ENCODE measurements at regions not wholly inside any gene's neighbourhood (a gene's known extent, or its start where the extent isn't known, plus 50 kb on each side); places are given as distances from the start of the nearest gene placed in this dataset.
"Not testable (repeated sequence)": the region's sequence is repeated elsewhere in the genome, so short reads cannot be mapped to it uniquely, and the experiment has no call there.

GRCh38 chr18:10133516-10133915, 219.7 kb downstream of the VAPA start:
- H3K27me3 ChIP-seq = no peaks in the 10 kb centered on the region
- no peaks in the 10 kb centered on the region for H3K36me3 ChIP-seq
- TF ChIP-seq CTCF (IDR thresholded peaks at IDR 0.05) = no peak
- no peak for DNase-seq (ENCODE audit: low spot score in 2 of 2)
- intact Hi-C loops (cut with DNase I) = loop anchor here (5.0 kb wide), 1 partner anchor 81 kb away; no protein-coding TSS in a partner anchor
- H3K9me3 ChIP-seq = no peaks in the 10 kb centered on the region
- no peak overlapping the region for H3K27ac ChIP-seq
- H3K4me1 ChIP-seq = peaks cover 6 to 9% of the 10 kb centered on the region in 2 donors
- no peak overlapping the region for H3K4me3 ChIP-seq

- no peaks in the 10 kb centered on the region for H3K9me3 ChIP-seq
- TF ChIP-seq CTCF (IDR thresholded peaks at IDR 0.05) = no peak
- no peaks in the 10 kb centered on the region for H3K27me3 ChIP-seq
- H3K36me3 ChIP-seq = no peaks in the 10 kb centered on the region
- no peak for DNase-seq (ENCODE audit: low spot score in 2 of 2)
- intact Hi-C loops (cut with DNase I) = loop anchor here (5.0 kb wide), 1 partner anchor 82 kb away; no protein-coding TSS in a partner anchor
- H3K4me1 ChIP-seq = peaks cover 6 to 9% of the 10 kb centered on the region in 2 donors
- no peak overlapping the region for H3K4me3 ChIP-seq
- no peak overlapping the region for H3K27ac ChIP-seq
Observed at GRCh38 chr18:10134204-10134603, 220.4 kb downstream of the VAPA start.

- H3K27me3 ChIP-seq; H3K4me3 ChIP-seq; H3K36me3 ChIP-seq; DNase-seq (ENCODE audit: low spot score in 2 of 2); H3K9me3 ChIP-seq; H3K4me1 ChIP-seq; H3K27ac ChIP-seq: not testable (repeated sequence)
- intact Hi-C loops (cut with DNase I) = loop anchor here (5.0 kb wide), 1 partner anchor 82 kb away; no protein-coding TSS in a partner anchor
Observed at GRCh38 chr18:10134749-10135148, 220.9 kb downstream of the VAPA start.

GRCh38 chr18:10135302-10135926, 221.6 kb downstream of the VAPA start:
- TF ChIP-seq CTCF (IDR thresholded peaks at IDR 0.05) = no peak
- DNase-seq (ENCODE audit: low spot score in 2 of 2) = no peak
- intact Hi-C loops (cut with DNase I) = no loop called here
- no peaks in the 10 kb centered on the region for H3K27me3 ChIP-seq
- peaks cover 6 to 9% of the 10 kb centered on the region in 2 donors for H3K4me1 ChIP-seq
- H3K36me3 ChIP-seq = no peaks in the 10 kb centered on the region
- no peaks in the 10 kb centered on the region for H3K9me3 ChIP-seq
- H3K4me3 ChIP-seq = no peak overlapping the region
- H3K27ac ChIP-seq = no peak overlapping the region

- Histone ChIP-seq H3K27ac (no peak overlapping the region), H3K4me1 (peaks cover 6 to 14% of the 10 kb centered on the region in 2 donors), H3K27me3 (no peaks in the 10 kb centered on the region), H3K9me3 (no peaks in the 10 kb centered on the region), H3K36me3 (no peaks in the 10 kb centered on the region), H3K4me3 (no peak overlapping the region)
- no peak for DNase-seq (ENCODE audit: low spot score in 2 of 2)
- intact Hi-C loops (cut with DNase I) = no loop called here
- TF ChIP-seq CTCF (IDR thresholded peaks at IDR 0.05) = no peak
Observed at GRCh38 chr18:10138719-10139118, 224.9 kb downstream of the VAPA start.

- no peak overlapping the region for H3K4me3 ChIP-seq
- H3K36me3 ChIP-seq = no peaks in the 10 kb centered on the region
- no peaks in the 10 kb centered on the region for H3K9me3 ChIP-seq
- no peak for DNase-seq (ENCODE audit: low spot score in 2 of 2)
- no peaks in the 10 kb centered on the region for H3K27me3 ChIP-seq
- TF ChIP-seq CTCF (IDR thresholded peaks at IDR 0.05) = no peak
- no peak overlapping the region for H3K27ac ChIP-seq
- peaks cover 6 to 14% of the 10 kb centered on the region in 2 donors for H3K4me1 ChIP-seq
- intact Hi-C loops (cut with DNase I) = loop anchor here (5.0 kb wide), 2 partner anchors 128 to 312 kb away; partner anchors contain the start of gene APCDD1
Observed at GRCh38 chr18:10139783-10140410, 226.1 kb downstream of the VAPA start.
